ENCODE measurements at regions not wholly inside any gene's neighbourhood (a gene's known extent, or its start where the extent isn't known, plus 50 kb on each side); places are given as distances from the start of the nearest gene placed in this dataset.

- no peak for TF ChIP-seq CTCF (IDR thresholded peaks at IDR 0.05)
- TF ChIP-seq POLR2A (IDR thresholded peaks at IDR 0.05): no peak
Observed at GRCh38 chr1:177451191-177451590, 280.4 kb downstream of the BRINP2 start.
